ENCODE measurements at regions not wholly inside any gene's neighbourhood (a gene's known extent, or its start where the extent isn't known, plus 50 kb on each side); places are given as distances from the start of the nearest gene placed in this dataset.

- Histone ChIP-seq H3K27ac (no peak overlapping the region), H3K36me3 (no peaks in the 10 kb centered on the region), H3K4me1 (no peaks in the 10 kb centered on the region), H3K9me3 (no peaks in the 10 kb centered on the region), H3K4me3 (replicated peaks in 1 of 3) (no peak overlapping the region), H3K27me3 (no peaks in the 10 kb centered on the region)
- WGBS, 2 donors: 92% methylated on average over 13 of the region's 13 CpGs
- DNase-seq: no peak
- no peak for TF ChIP-seq POLR2A (IDR thresholded peaks at IDR 0.05)
- TF ChIP-seq, protein P1, sequence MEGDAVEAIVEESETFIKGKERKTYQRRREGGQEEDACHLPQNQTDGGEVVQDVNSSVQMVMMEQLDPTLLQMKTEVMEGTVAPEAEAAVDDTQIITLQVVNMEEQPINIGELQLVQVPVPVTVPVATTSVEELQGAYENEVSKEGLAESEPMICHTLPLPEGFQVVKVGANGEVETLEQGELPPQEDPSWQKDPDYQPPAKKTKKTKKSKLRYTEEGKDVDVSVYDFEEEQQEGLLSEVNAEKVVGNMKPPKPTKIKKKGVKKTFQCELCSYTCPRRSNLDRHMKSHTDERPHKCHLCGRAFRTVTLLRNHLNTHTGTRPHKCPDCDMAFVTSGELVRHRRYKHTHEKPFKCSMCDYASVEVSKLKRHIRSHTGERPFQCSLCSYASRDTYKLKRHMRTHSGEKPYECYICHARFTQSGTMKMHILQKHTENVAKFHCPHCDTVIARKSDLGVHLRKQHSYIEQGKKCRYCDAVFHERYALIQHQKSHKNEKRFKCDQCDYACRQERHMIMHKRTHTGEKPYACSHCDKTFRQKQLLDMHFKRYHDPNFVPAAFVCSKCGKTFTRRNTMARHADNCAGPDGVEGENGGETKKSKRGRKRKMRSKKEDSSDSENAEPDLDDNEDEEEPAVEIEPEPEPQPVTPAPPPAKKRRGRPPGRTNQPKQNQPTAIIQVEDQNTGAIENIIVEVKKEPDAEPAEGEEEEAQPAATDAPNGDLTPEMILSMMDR (IDR thresholded peaks at IDR 0.05): no peak
- intact Hi-C loops (cut with DNase I): no loop called here
Measured at GRCh38 chr6:44682987-44683779, 295.7 kb downstream of the CDC5L start.

GRCh38 chr6:44685213-44685612 lies 297.7 kb downstream of the CDC5L start:
- no peak for DNase-seq
- Histone ChIP-seq H3K27me3 (no peaks in the 10 kb centered on the region), H3K4me3 (replicated peaks in 1 of 3) (no peak overlapping the region), H3K36me3 (no peaks in the 10 kb centered on the region), H3K4me1 (no peaks in the 10 kb centered on the region), H3K27ac (no peak overlapping the region), H3K9me3 (no peaks in the 10 kb centered on the region)
- WGBS, 2 donors: 89 to 91% methylated on average over 2 of the region's 2 CpGs
- intact Hi-C loops (cut with DNase I): no loop called here
- TF ChIP-seq, protein P1 (IDR thresholded peaks at IDR 0.05): no peak
- no peak for TF ChIP-seq POLR2A (IDR thresholded peaks at IDR 0.05)

- Histone ChIP-seq H3K27ac (no peak overlapping the region), H3K4me3 (replicated peaks in 1 of 3) (no peak overlapping the region), H3K36me3 (no peaks in the 10 kb centered on the region), H3K27me3 (no peaks in the 10 kb centered on the region), H3K9me3 (no peaks in the 10 kb centered on the region), H3K4me1 (no peaks in the 10 kb centered on the region)
- intact Hi-C loops (cut with DNase I): no loop called here
- WGBS, 2 donors: 95 to 96% methylated on average over 1 of the region's 1 CpG
- DNase-seq: no peak
- TF ChIP-seq, protein P1 (IDR thresholded peaks at IDR 0.05): no peak
- no peak for TF ChIP-seq POLR2A (IDR thresholded peaks at IDR 0.05)
Measured at GRCh38 chr6:44696099-44696498, 308.6 kb downstream of the CDC5L start.

DNA sequence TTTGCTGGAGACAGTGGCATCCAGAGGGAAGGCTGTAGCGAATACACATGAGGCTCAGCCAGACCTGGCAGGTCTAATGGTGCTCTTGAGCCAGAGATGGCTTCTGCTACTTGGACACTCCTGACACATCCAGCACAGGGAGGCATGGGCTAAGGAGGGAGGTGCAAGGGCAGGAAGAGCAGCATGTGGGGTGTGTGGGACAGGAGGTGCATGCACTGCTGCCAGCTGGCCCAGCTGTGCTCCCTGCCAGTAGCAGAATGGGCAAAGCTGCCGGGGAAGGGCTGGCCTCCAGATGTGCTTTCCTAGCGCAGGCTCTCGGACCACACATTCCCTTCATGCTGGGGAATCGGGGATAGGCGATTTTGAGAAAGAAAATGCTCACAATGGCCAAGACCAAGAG lies 309.2 kb downstream of the CDC5L start:
- Histone ChIP-seq H3K27ac (no peak overlapping the region), H3K9me3 (no peaks in the 10 kb centered on the region), H3K27me3 (no peaks in the 10 kb centered on the region), H3K4me3 (replicated peaks in 1 of 3) (no peak overlapping the region), H3K36me3 (no peaks in the 10 kb centered on the region), H3K4me1 (no peaks in the 10 kb centered on the region)
- no peak for DNase-seq
- no peak for TF ChIP-seq POLR2A (IDR thresholded peaks at IDR 0.05)
- TF ChIP-seq, protein P1 (IDR thresholded peaks at IDR 0.05): no peak
- 91 to 92% methylated on average over 5 to 6 of the region's 6 CpGs for WGBS, 2 donors
- intact Hi-C loops (cut with DNase I): no loop called here

DNA sequence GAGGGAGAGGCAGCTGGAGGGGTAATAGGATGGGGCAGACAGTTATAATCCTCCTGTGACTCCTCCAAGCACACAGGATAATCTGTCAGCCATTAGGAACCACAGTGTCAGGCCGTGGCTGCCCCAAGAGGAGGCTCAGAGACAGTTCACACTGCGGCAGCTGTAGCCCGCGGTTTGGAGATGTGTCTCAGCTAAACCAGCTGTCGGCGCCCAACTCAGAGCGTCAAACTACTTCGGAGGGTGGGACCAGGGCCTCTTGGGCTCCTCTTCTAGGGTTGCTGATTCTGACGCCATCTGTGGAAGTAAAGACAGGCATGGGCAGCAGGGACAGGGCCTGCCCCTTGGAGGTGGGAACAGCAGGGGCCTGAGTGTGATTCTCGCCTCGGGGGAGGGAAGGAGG lies 309.8 kb downstream of the CDC5L start:
- 77 to 87% methylated on average over 10 to 11 of the region's 11 CpGs for WGBS, 2 donors
- no peak overlapping the region for H3K4me3 ChIP-seq (replicated peaks in 1 of 3)
- no peak for DNase-seq
- intact Hi-C loops (cut with DNase I): no loop called here
- no peak overlapping the region for H3K27ac ChIP-seq
- no peaks in the 10 kb centered on the region for H3K36me3 ChIP-seq
- TF ChIP-seq, protein P1 (IDR thresholded peaks at IDR 0.05): no peak
- no peak for TF ChIP-seq POLR2A (IDR thresholded peaks at IDR 0.05)
- H3K27me3 ChIP-seq: no peaks in the 10 kb centered on the region
- no peaks in the 10 kb centered on the region for H3K4me1 ChIP-seq
- no peaks in the 10 kb centered on the region for H3K9me3 ChIP-seq
